Activated naive CD8-positive, alpha-beta T cell treated with anti-CD3 and anti-CD28 coated beads, Interleukin-2, amount 10 ng/mL, durations not matched to agents 7 days and 5 days (primary cell): ENCODE measurements at regions not wholly inside any gene's neighbourhood (a gene's known extent, or its start where the extent isn't known, plus 50 kb on each side); places are given as distances from the start of the nearest gene placed in this dataset.

ENCODE experiments used
- ATAC-seq: fragments of 150-1000 bp; cut with Tn5 transposase; one replicate; pipeline ENCODE4 v1.10.0; 2021; ENCODE audit warnings: low read depth, moderate library complexity
- POLR2A ChIA-PET: fragments of 350-600 bp; sonication (Branson Sonifier 250); formaldehyde crosslinking; loops from one replicate; lab custom pipeline; 2021; ENCODE audit warnings: antibody characterized with exemption; lab: Charles Lee
- DNase-seq: peaks from one replicate; pipeline ENCODE4 v3.0.0; 2021
- H3K27ac Mint-ChIP-seq: one replicate; pipeline ENCODE4 v1.8.0; 2022; ENCODE audit warnings: mild to moderate bottlenecking, mixed read lengths
- H3K27me3 Mint-ChIP-seq: one replicate; pipeline ENCODE4 v1.8.0; 2022; ENCODE audit warnings: mild to moderate bottlenecking, moderate library complexity, mixed read lengths
- H3K36me3 Mint-ChIP-seq: one replicate; pipeline ENCODE4 v1.8.0; 2021; ENCODE audit warnings: mild to moderate bottlenecking, mixed read lengths
- H3K4me1 Mint-ChIP-seq: one replicate; pipeline ENCODE4 v1.8.0; 2021; ENCODE audit warnings: mixed read lengths
- H3K4me3 Mint-ChIP-seq: one replicate; pipeline ENCODE4 v1.8.0; 2022; ENCODE audit warnings: mild to moderate bottlenecking, moderate library complexity, mixed read lengths
- H3K9me3 Mint-ChIP-seq: one replicate; pipeline ENCODE4 v1.8.0; 2021; ENCODE audit warnings: mixed read lengths

- Mint-ChIP-seq H3K27me3 (peaks cover 14% of the 10 kb centered on the region), H3K36me3 (no peaks in the 10 kb centered on the region), H3K9me3 (peaks cover 8% of the 10 kb centered on the region), H3K4me3 (no peak overlapping the region), H3K4me1 (peaks cover 1% of the 10 kb centered on the region), H3K27ac (no peak overlapping the region)
- DNase-seq = no peak
- POLR2A ChIA-PET = no interaction called here
- ATAC-seq = no peak
Measured at GRCh38 chr1:199716729-199717128, 310.8 kb upstream of the NR5A2 start.

GRCh38 chr1:199719156-199719842, 308.2 kb upstream of the NR5A2 start:
- H3K4me3 Mint-ChIP-seq = no peak overlapping the region
- no peak for DNase-seq
- H3K27me3 Mint-ChIP-seq = peaks cover 19% of the 10 kb centered on the region
- H3K36me3 Mint-ChIP-seq = no peaks in the 10 kb centered on the region
- no peak for ATAC-seq
- POLR2A ChIA-PET = no interaction called here
- H3K27ac Mint-ChIP-seq = no peak overlapping the region
- H3K4me1 Mint-ChIP-seq = peaks cover 1% of the 10 kb centered on the region
- peaks cover 2% of the 10 kb centered on the region for H3K9me3 Mint-ChIP-seq

- ATAC-seq (no peak), DNase-seq (no peak)
- Mint-ChIP-seq H3K4me1 (peaks cover 4% of the 10 kb centered on the region), H3K9me3 (no peaks in the 10 kb centered on the region), H3K27ac (no peak overlapping the region), H3K27me3 (peaks cover 21% of the 10 kb centered on the region), H3K4me3 (no peak overlapping the region), H3K36me3 (no peaks in the 10 kb centered on the region)
- POLR2A ChIA-PET = no interaction called here
Measured at GRCh38 chr1:199720496-199720895, 307.0 kb upstream of the NR5A2 start.

GRCh38 chr1:199721001-199721400, 306.5 kb upstream of the NR5A2 start:
- H3K27me3 Mint-ChIP-seq = peaks cover 21% of the 10 kb centered on the region
- no peak overlapping the region for H3K4me3 Mint-ChIP-seq
- H3K4me1 Mint-ChIP-seq = peaks cover 4% of the 10 kb centered on the region
- DNase-seq = no peak
- POLR2A ChIA-PET = no interaction called here
- no peaks in the 10 kb centered on the region for H3K9me3 Mint-ChIP-seq
- H3K27ac Mint-ChIP-seq = no peak overlapping the region
- no peak for ATAC-seq
- H3K36me3 Mint-ChIP-seq = no peaks in the 10 kb centered on the region

- Mint-ChIP-seq H3K27ac (no peak overlapping the region), H3K4me3 (no peak overlapping the region), H3K9me3 (peaks cover 2% of the 10 kb centered on the region), H3K27me3 (peaks cover 16% of the 10 kb centered on the region), H3K36me3 (no peaks in the 10 kb centered on the region), H3K4me1 (peaks cover 4% of the 10 kb centered on the region)
- no peak for ATAC-seq
- POLR2A ChIA-PET = no interaction called here
- DNase-seq = no peak
Measured at GRCh38 chr1:199723250-199723956, 304.1 kb upstream of the NR5A2 start.

- Mint-ChIP-seq H3K27ac (no peak overlapping the region), H3K36me3 (no peaks in the 10 kb centered on the region), H3K4me1 (peaks cover 4% of the 10 kb centered on the region), H3K9me3 (peaks cover 2% of the 10 kb centered on the region), H3K4me3 (no peak overlapping the region), H3K27me3 (peaks cover 14% of the 10 kb centered on the region)
- POLR2A ChIA-PET = no interaction called here
- no peak for DNase-seq
- no peak for ATAC-seq
Measured at GRCh38 chr1:199724049-199724448, 303.5 kb upstream of the NR5A2 start.

- ATAC-seq = no peak
Measured at GRCh38 chr1:199725002-199725565, 302.4 kb upstream of the NR5A2 start.

GRCh38 chr1:199727682-199728081, 299.8 kb upstream of the NR5A2 start:
- H3K4me3 Mint-ChIP-seq = no peak overlapping the region
- peaks cover 3% of the 10 kb centered on the region for H3K4me1 Mint-ChIP-seq
- peaks cover 13% of the 10 kb centered on the region for H3K27me3 Mint-ChIP-seq
- POLR2A ChIA-PET = no interaction called here
- H3K36me3 Mint-ChIP-seq = no peaks in the 10 kb centered on the region
- H3K9me3 Mint-ChIP-seq = peaks cover 2% of the 10 kb centered on the region
- no peak for DNase-seq
- ATAC-seq = no peak
- H3K27ac Mint-ChIP-seq = no peak overlapping the region

More at GRCh38 chr1:199725002-199725565, 302.4 kb upstream of the NR5A2 start:
- Mint-ChIP-seq H3K27ac (no peak overlapping the region), H3K27me3 (peaks cover 14% of the 10 kb centered on the region), H3K9me3 (peaks cover 2% of the 10 kb centered on the region), H3K36me3 (no peaks in the 10 kb centered on the region), H3K4me3 (no peak overlapping the region), H3K4me1 (peaks cover 4% of the 10 kb centered on the region)
- no peak for DNase-seq
- POLR2A ChIA-PET = no interaction called here

GRCh38 chr1:199728345-199728744, 299.2 kb upstream of the NR5A2 start:
- Mint-ChIP-seq H3K27ac (no peak overlapping the region), H3K9me3 (peaks cover 2% of the 10 kb centered on the region), H3K36me3 (no peaks in the 10 kb centered on the region), H3K4me3 (no peak overlapping the region), H3K4me1 (peaks cover 3% of the 10 kb centered on the region), H3K27me3 (peaks cover 9% of the 10 kb centered on the region)
- DNase-seq (no peak), ATAC-seq (no peak)
- POLR2A ChIA-PET = no interaction called here

- POLR2A ChIA-PET = no interaction called here
- DNase-seq = no peak
- H3K4me1 Mint-ChIP-seq = no peaks in the 10 kb centered on the region
- H3K4me3 Mint-ChIP-seq = no peak overlapping the region
- H3K27ac Mint-ChIP-seq = no peak overlapping the region
- ATAC-seq = no peak
- no peaks in the 10 kb centered on the region for H3K36me3 Mint-ChIP-seq
- no peaks in the 10 kb centered on the region for H3K9me3 Mint-ChIP-seq
- peaks cover 8% of the 10 kb centered on the region for H3K27me3 Mint-ChIP-seq
Measured at GRCh38 chr1:199733125-199733524, 294.4 kb upstream of the NR5A2 start.

- DNase-seq (no peak), ATAC-seq (no peak)
- Mint-ChIP-seq H3K36me3 (no peaks in the 10 kb centered on the region), H3K27me3 (peaks cover 8% of the 10 kb centered on the region), H3K9me3 (no peaks in the 10 kb centered on the region), H3K4me1 (no peaks in the 10 kb centered on the region), H3K4me3 (no peak overlapping the region), H3K27ac (no peak overlapping the region)
- POLR2A ChIA-PET = no interaction called here
Measured at GRCh38 chr1:199734186-199734585, 293.3 kb upstream of the NR5A2 start.

- H3K4me3 Mint-ChIP-seq = no peak overlapping the region
- H3K36me3 Mint-ChIP-seq = no peaks in the 10 kb centered on the region
- DNase-seq = no peak
- ATAC-seq = no peak
- H3K27ac Mint-ChIP-seq = no peak overlapping the region
- no peaks in the 10 kb centered on the region for H3K9me3 Mint-ChIP-seq
- H3K4me1 Mint-ChIP-seq = no peaks in the 10 kb centered on the region
- H3K27me3 Mint-ChIP-seq = peaks cover 11% of the 10 kb centered on the region
- POLR2A ChIA-PET = no interaction called here
Measured at GRCh38 chr1:199735660-199736059, 291.9 kb upstream of the NR5A2 start.

GRCh38 chr1:199736646-199737045, 290.9 kb upstream of the NR5A2 start:
- POLR2A ChIA-PET = no interaction called here

GRCh38 chr1:199741586-199741985, 285.9 kb upstream of the NR5A2 start:
- Mint-ChIP-seq H3K4me3 (no peak overlapping the region), H3K27me3 (peaks cover 11% of the 10 kb centered on the region), H3K4me1 (no peaks in the 10 kb centered on the region), H3K36me3 (no peaks in the 10 kb centered on the region), H3K27ac (no peak overlapping the region), H3K9me3 (no peaks in the 10 kb centered on the region)
- POLR2A ChIA-PET = no interaction called here
- ATAC-seq = no peak
- DNase-seq = no peak

More at GRCh38 chr1:199736646-199737045, 290.9 kb upstream of the NR5A2 start:
- Mint-ChIP-seq H3K4me3 (no peak overlapping the region), H3K27ac (no peak overlapping the region), H3K36me3 (no peaks in the 10 kb centered on the region), H3K9me3 (no peaks in the 10 kb centered on the region), H3K27me3 (peaks cover 9% of the 10 kb centered on the region), H3K4me1 (no peaks in the 10 kb centered on the region)
- DNase-seq (no peak), ATAC-seq (no peak)
